Stimulated activated naive CD4-positive, alpha-beta T cell (primary cell): ENCODE measurements at regions not wholly inside any gene's neighbourhood (a gene's known extent, or its start where the extent isn't known, plus 50 kb on each side); places are given as distances from the start of the nearest gene placed in this dataset.
"Not testable (repeated sequence)": the region's sequence is repeated elsewhere in the genome, so short reads cannot be mapped to it uniquely, and the experiment has no call there.

Experiments used
- DNase-seq, 6 experiments: peaks; one replicate each; lab custom pipeline; 2025; lab: John Stamatoyannopoulos, UW

DNA sequence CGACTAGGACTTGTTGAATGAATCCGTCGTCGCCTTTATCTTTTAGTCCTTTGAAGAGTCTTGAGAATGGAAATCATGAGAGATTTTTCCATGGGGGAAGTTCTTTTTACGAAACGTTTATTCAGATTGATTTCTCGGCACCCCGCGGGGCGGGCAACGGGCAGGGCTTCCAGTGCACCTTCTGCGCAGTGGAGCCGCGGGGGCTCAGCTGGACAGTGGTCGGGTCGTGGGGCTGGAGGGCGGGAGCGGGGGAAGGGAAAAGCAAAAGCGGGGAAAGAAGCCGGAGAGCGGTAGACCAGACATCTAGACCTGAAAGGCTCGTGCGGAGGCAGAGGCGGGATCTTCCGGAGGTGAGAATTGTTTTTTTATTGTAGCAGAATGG, 103.0 kb downstream of the NBPF11 start:
- peak in 1 of 6 experiments; percentile 27 for DNase-seq

- not testable (repeated sequence) for DNase-seq
Observed at GRCh38 chr1:148048423-148049114, 103.5 kb downstream of the NBPF11 start.

DNA sequence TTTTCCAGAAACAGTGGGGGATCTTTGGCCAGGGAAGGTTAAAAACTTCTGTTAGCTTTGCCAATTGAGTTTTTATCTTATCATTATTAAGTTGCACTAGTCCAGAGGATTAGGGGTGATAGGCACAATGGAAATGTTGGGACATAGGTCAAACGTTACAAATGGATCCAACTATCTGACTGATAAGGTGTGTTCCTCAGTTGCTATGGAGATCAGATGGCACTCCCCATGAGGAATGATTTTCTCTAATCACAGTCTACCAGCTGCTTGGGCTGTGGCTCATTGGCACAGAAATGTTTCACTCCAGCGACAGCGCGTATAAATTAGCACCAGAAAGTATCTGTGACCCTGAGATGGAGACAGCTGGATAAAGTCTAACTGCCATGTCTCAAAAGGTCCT, 106.2 kb downstream of the NBPF11 start:
- DNase-seq, result not testable (repeated sequence)

GRCh38 chr1:148044495-148044894, 107.6 kb downstream of the NBPF11 start:
- DNase-seq, result not testable (repeated sequence)
